ENCODE measurements at regions not wholly inside any gene's neighbourhood (a gene's known extent, or its start where the extent isn't known, plus 50 kb on each side); places are given as distances from the start of the nearest gene placed in this dataset.

DNA sequence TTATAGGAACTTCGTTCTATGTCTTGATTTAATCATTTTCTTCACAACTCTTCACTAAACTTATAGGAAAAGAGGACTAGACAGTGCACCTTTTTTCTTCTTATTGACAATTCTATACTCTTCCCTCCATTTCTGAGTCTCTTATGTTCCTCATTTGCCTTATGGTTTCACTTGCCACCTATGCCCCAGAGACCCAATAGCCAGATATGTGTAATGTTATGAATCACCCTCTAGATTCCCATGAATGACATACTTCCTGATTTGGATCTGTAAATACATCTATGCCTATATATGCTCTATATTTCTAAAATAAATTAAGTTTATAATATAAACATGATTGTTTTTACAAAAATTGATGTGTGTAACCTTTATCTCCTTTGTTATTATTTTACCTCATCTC lies 514.1 kb upstream of the MEF2C start:
- TF ChIP-seq, protein P1, sequence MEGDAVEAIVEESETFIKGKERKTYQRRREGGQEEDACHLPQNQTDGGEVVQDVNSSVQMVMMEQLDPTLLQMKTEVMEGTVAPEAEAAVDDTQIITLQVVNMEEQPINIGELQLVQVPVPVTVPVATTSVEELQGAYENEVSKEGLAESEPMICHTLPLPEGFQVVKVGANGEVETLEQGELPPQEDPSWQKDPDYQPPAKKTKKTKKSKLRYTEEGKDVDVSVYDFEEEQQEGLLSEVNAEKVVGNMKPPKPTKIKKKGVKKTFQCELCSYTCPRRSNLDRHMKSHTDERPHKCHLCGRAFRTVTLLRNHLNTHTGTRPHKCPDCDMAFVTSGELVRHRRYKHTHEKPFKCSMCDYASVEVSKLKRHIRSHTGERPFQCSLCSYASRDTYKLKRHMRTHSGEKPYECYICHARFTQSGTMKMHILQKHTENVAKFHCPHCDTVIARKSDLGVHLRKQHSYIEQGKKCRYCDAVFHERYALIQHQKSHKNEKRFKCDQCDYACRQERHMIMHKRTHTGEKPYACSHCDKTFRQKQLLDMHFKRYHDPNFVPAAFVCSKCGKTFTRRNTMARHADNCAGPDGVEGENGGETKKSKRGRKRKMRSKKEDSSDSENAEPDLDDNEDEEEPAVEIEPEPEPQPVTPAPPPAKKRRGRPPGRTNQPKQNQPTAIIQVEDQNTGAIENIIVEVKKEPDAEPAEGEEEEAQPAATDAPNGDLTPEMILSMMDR (IDR thresholded peaks at IDR 0.05; ENCODE audit: insufficient read depth, low read depth, low read length): no peak
- no peak for TF ChIP-seq EZH2 (IDR thresholded peaks at IDR 0.05; ENCODE audit: insufficient read depth, low read length)
- Histone ChIP-seq H3K79me2 (ENCODE audit: insufficient read depth, low read length) (no peaks in the 10 kb centered on the region), H3K4me1 (ENCODE audit: insufficient read depth, low read length) (no peaks in the 10 kb centered on the region), H3K27ac (ENCODE audit: low read depth, low read length) (no peak overlapping the region), H4K20me1 (ENCODE audit: insufficient read depth, low read length) (no peaks in the 10 kb centered on the region), H2AFZ (ENCODE audit: low read depth, low read length) (no peak overlapping the region), H3K36me3 (ENCODE audit: insufficient read depth, low read length) (no peaks in the 10 kb centered on the region), H3K27me3 (ENCODE audit: insufficient read depth, low read length) (no peaks in the 10 kb centered on the region), H3K9ac (ENCODE audit: low read length) (no peak overlapping the region), H3K4me3 (ENCODE audit: insufficient read depth, low read depth, low read length) (no peak overlapping the region), H3K9me3 (ENCODE audit: insufficient read depth, low read depth, low read length) (no peaks in the 10 kb centered on the region), H3K4me2 (ENCODE audit: low read length) (no peak overlapping the region)
- H3K4me3 Mint-ChIP-seq (ENCODE audit: unreplicated experiment): no peak overlapping the region
- no peak overlapping the region for H3K27ac Mint-ChIP-seq (ENCODE audit: unreplicated experiment)
- no peaks in the 10 kb centered on the region for H3K9me3 Mint-ChIP-seq (ENCODE audit: unreplicated experiment)
- peaks cover 4% of the 10 kb centered on the region for H3K4me1 Mint-ChIP-seq (ENCODE audit: low read depth, unreplicated experiment)
- DNase-seq (ENCODE audit: low read depth) (no peak), FAIRE-seq (no peak)
- no peaks in the 10 kb centered on the region for H3K36me3 Mint-ChIP-seq (ENCODE audit: low read depth, unreplicated experiment)
- no peaks in the 10 kb centered on the region for H3K27me3 Mint-ChIP-seq (ENCODE audit: low read depth, unreplicated experiment)

DNA sequence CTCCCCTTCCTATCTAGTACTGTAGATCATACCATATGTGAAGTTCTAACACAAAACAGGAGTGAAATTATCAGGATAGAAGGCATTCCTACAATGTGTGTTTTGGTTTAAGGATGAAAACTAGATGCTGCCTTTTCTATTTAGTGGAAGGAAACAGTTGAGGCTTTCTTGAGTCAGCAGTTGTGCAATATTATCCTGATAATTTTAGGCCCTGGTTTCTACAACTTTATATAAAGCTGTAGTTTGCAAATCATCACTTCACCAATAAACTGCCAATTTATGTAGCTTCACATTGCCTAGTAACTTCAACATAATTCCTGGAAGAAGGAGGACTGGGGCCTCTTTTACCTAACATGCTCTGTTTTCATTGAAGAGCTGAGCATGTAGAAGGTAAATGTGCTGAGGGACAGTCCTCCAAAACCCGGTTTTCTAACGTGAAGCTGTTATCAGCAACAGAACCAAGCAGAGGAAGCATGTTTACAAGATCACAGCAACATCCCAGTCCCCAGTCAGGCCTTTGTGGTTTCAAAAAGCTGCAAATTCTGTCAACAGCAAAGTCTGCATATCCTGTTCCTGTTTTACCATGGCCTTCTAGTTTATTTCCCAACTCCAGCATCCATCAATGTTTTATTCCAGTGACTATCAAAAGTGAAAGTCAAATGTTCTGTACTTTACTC lies 513.4 kb upstream of the MEF2C start:
- Histone ChIP-seq H3K4me1 (ENCODE audit: insufficient read depth, low read length) (no peaks in the 10 kb centered on the region), H3K36me3 (ENCODE audit: insufficient read depth, low read length) (no peaks in the 10 kb centered on the region), H3K79me2 (ENCODE audit: insufficient read depth, low read length) (no peaks in the 10 kb centered on the region), H2AFZ (ENCODE audit: low read depth, low read length) (peak overlapping the region; percentile 13), H3K9ac (ENCODE audit: low read length) (no peak overlapping the region), H3K4me2 (ENCODE audit: low read length) (no peak overlapping the region), H3K27me3 (ENCODE audit: insufficient read depth, low read length) (no peaks in the 10 kb centered on the region), H4K20me1 (ENCODE audit: insufficient read depth, low read length) (no peaks in the 10 kb centered on the region), H3K27ac (ENCODE audit: low read depth, low read length) (no peak overlapping the region), H3K9me3 (ENCODE audit: insufficient read depth, low read depth, low read length) (no peaks in the 10 kb centered on the region), H3K4me3 (ENCODE audit: insufficient read depth, low read depth, low read length) (no peak overlapping the region)
- no peak for TF ChIP-seq EZH2 (IDR thresholded peaks at IDR 0.05; ENCODE audit: insufficient read depth, low read length)
- TF ChIP-seq, protein P1 (IDR thresholded peaks at IDR 0.05; ENCODE audit: insufficient read depth, low read depth, low read length): no peak
- Mint-ChIP-seq H3K9me3 (ENCODE audit: unreplicated experiment) (no peaks in the 10 kb centered on the region), H3K27ac (ENCODE audit: unreplicated experiment) (no peak overlapping the region), H3K27me3 (ENCODE audit: low read depth, unreplicated experiment) (no peaks in the 10 kb centered on the region), H3K4me3 (ENCODE audit: unreplicated experiment) (no peak overlapping the region), H3K36me3 (ENCODE audit: low read depth, unreplicated experiment) (no peaks in the 10 kb centered on the region), H3K4me1 (ENCODE audit: low read depth, unreplicated experiment) (peaks cover 4% of the 10 kb centered on the region)
- no peak for DNase-seq (ENCODE audit: low read depth)
- peak; percentile 5 for FAIRE-seq

DNA sequence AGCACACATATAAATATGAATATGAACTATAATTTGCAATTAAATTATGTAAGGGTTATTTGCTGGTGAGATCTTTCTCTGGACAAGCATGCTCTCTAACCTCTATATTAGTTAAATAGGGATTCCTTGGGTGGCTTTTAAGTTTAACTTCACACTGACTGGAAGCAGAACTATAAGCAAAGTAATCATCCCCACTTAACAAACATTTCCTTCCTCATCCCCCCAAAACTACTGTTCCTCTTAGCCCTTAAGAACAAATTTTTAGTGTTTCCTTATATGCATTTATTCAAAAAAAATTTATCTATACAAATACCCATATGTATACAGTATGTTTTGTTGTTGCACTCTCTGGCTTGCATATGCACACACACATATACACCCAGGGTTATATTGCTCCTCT lies 512.1 kb upstream of the MEF2C start:
- Histone ChIP-seq H3K27ac (ENCODE audit: low read depth, low read length) (no peak overlapping the region), H3K9me3 (ENCODE audit: insufficient read depth, low read depth, low read length) (no peaks in the 10 kb centered on the region), H3K4me2 (ENCODE audit: low read length) (no peak overlapping the region), H3K79me2 (ENCODE audit: insufficient read depth, low read length) (no peaks in the 10 kb centered on the region), H2AFZ (ENCODE audit: low read depth, low read length) (no peak overlapping the region), H3K36me3 (ENCODE audit: insufficient read depth, low read length) (no peaks in the 10 kb centered on the region), H3K4me1 (ENCODE audit: insufficient read depth, low read length) (no peaks in the 10 kb centered on the region), H3K9ac (ENCODE audit: low read length) (no peak overlapping the region), H3K4me3 (ENCODE audit: insufficient read depth, low read depth, low read length) (no peak overlapping the region), H4K20me1 (ENCODE audit: insufficient read depth, low read length) (no peaks in the 10 kb centered on the region), H3K27me3 (ENCODE audit: insufficient read depth, low read length) (no peaks in the 10 kb centered on the region)
- Mint-ChIP-seq H3K36me3 (ENCODE audit: low read depth, unreplicated experiment) (no peaks in the 10 kb centered on the region), H3K4me1 (ENCODE audit: low read depth, unreplicated experiment) (peaks cover 4% of the 10 kb centered on the region), H3K4me3 (ENCODE audit: unreplicated experiment) (no peak overlapping the region), H3K9me3 (ENCODE audit: unreplicated experiment) (no peaks in the 10 kb centered on the region), H3K27ac (ENCODE audit: unreplicated experiment) (no peak overlapping the region), H3K27me3 (ENCODE audit: low read depth, unreplicated experiment) (no peaks in the 10 kb centered on the region)
- FAIRE-seq (no peak), DNase-seq (ENCODE audit: low read depth) (no peak)
- no peak for TF ChIP-seq EZH2 (IDR thresholded peaks at IDR 0.05; ENCODE audit: insufficient read depth, low read length)
- TF ChIP-seq, protein P1 (IDR thresholded peaks at IDR 0.05; ENCODE audit: insufficient read depth, low read depth, low read length): no peak
